GM19397 (cell line): ENCODE measurements at regions not wholly inside any gene's neighbourhood (a gene's known extent, or its start where the extent isn't known, plus 50 kb on each side); places are given as distances from the start of the nearest gene placed in this dataset.

Experiments used
- ATAC-seq: cut with Tn5 transposase; IDR thresholded peaks from one replicate; pipeline ENCODE4 v1.9.1; 2021; ENCODE audit warnings: mild to moderate bottlenecking, moderate library complexity; ENCODE audit not compliant: unreplicated experiment

GRCh38 chr5:50963971-50964745 is 297.7 kb downstream of the PARP8 start:
- ATAC-seq, result no peak

GRCh38 chr5:50964746-50965653 is 298.6 kb downstream of the PARP8 start:
- no peak for ATAC-seq

- no peak for ATAC-seq
Measured at GRCh38 chr5:50965654-50966375, 299.4 kb downstream of the PARP8 start.

- no peak for ATAC-seq
Measured at GRCh38 chr5:50967009-50967562, 300.6 kb downstream of the PARP8 start.

GRCh38 chr5:50967563-50968355 is 301.3 kb downstream of the PARP8 start:
- no peak for ATAC-seq

GRCh38 chr5:50968356-50969149 is 302.1 kb downstream of the PARP8 start:
- ATAC-seq, result no peak

GRCh38 chr5:50969151-50970031 is 303.0 kb downstream of the PARP8 start:
- no peak for ATAC-seq

- ATAC-seq, result no peak
Measured at GRCh38 chr5:50975840-50976239, 309.4 kb downstream of the PARP8 start.

GRCh38 chr5:50978924-50979323 is 312.5 kb downstream of the PARP8 start:
- no peak for ATAC-seq

GRCh38 chr5:50984640-50985039 is 318.2 kb downstream of the PARP8 start:
- no peak for ATAC-seq

- ATAC-seq, result no peak
Measured at GRCh38 chr5:50990296-50990924, 324.0 kb downstream of the PARP8 start.

GRCh38 chr5:50995285-50995942 is 329.0 kb downstream of the PARP8 start:
- ATAC-seq, result no peak

- no peak for ATAC-seq
Measured at GRCh38 chr5:51001227-51001923, 334.9 kb downstream of the PARP8 start.

GRCh38 chr5:51002368-51002767 is 335.9 kb downstream of the PARP8 start:
- no peak for ATAC-seq

GRCh38 chr5:51013036-51013435 is 346.6 kb downstream of the PARP8 start:
- ATAC-seq, result no peak

GRCh38 chr5:51018423-51018822 is 352.0 kb downstream of the PARP8 start:
- ATAC-seq, result no peak

- ATAC-seq, result no peak
Measured at GRCh38 chr5:51024263-51024662, 357.8 kb downstream of the PARP8 start.
